GM12865 (cell line): ENCODE measurements at regions not wholly inside any gene's neighbourhood (a gene's known extent, or its start where the extent isn't known, plus 50 kb on each side); places are given as distances from the start of the nearest gene placed in this dataset.

ENCODE experiments used
- DNase-seq: peaks from one replicate; pipeline ENCODE4 v3.0.0; 2010; ENCODE audit warnings: low read depth
- H3K4me3 ChIP-seq: 2 replicates; pipeline ENCODE4 v1.5.1; 2011; ENCODE audit warnings: mild to moderate bottlenecking, low read depth, low read length, control low read depth
- CTCF ChIP-seq: IDR thresholded peaks from 2 replicates; pipeline ENCODE4 v1.5.1; 2011; ENCODE audit warnings: low read length, control low read depth, low read depth, inconsistent platforms; ENCODE audit not compliant: insufficient read depth; ENCODE audit errors: missing control alignments

- no peak for DNase-seq
- no peak overlapping the region for H3K4me3 ChIP-seq
- no peak for TF ChIP-seq CTCF
Measured at GRCh38 chrX:5122181-5122678, 1106.4 kb downstream of the NLGN4X start.

GRCh38 chrX:5117816-5118215 lies 1110.9 kb downstream of the NLGN4X start:
- TF ChIP-seq CTCF: no peak
- H3K4me3 ChIP-seq: no peak overlapping the region
- no peak for DNase-seq

- TF ChIP-seq CTCF: no peak
- H3K4me3 ChIP-seq: no peak overlapping the region
- no peak for DNase-seq
Measured at GRCh38 chrX:5113128-5113527, 1115.5 kb downstream of the NLGN4X start.

- no peak for DNase-seq
- no peak for TF ChIP-seq CTCF
- H3K4me3 ChIP-seq: no peak overlapping the region
Measured at GRCh38 chrX:5100004-5100403, 1128.7 kb downstream of the NLGN4X start.

- no peak for DNase-seq
- no peak overlapping the region for H3K4me3 ChIP-seq
- TF ChIP-seq CTCF: no peak
Measured at GRCh38 chrX:5086388-5086787, 1142.3 kb downstream of the NLGN4X start.

- no peak for TF ChIP-seq CTCF
- DNase-seq: no peak
- H3K4me3 ChIP-seq: no peak overlapping the region
Measured at GRCh38 chrX:5084279-5084678, 1144.4 kb downstream of the NLGN4X start.

- TF ChIP-seq CTCF: no peak
- H3K4me3 ChIP-seq: no peak overlapping the region
- DNase-seq: no peak
Measured at GRCh38 chrX:5082705-5083104, 1146.0 kb downstream of the NLGN4X start.
